NCI-H82 treated with DMSO at 0.1 percent for 48 hours (cell line): ENCODE measurements at regions not wholly inside any gene's neighbourhood (a gene's known extent, or its start where the extent isn't known, plus 50 kb on each side); places are given as distances from the start of the nearest gene placed in this dataset.
A peak's percentile ranks its signal among the peaks of the same experiment; 100 is the strongest.
"Not testable (repeated sequence)": the region's sequence is repeated elsewhere in the genome, so short reads cannot be mapped to it uniquely, and the experiment has no call there.

Source experiments
- DNase-seq: peaks from one replicate; lab custom pipeline; 2025; ENCODE audit not compliant: unreplicated experiment; lab: John Stamatoyannopoulos, UW

DNA sequence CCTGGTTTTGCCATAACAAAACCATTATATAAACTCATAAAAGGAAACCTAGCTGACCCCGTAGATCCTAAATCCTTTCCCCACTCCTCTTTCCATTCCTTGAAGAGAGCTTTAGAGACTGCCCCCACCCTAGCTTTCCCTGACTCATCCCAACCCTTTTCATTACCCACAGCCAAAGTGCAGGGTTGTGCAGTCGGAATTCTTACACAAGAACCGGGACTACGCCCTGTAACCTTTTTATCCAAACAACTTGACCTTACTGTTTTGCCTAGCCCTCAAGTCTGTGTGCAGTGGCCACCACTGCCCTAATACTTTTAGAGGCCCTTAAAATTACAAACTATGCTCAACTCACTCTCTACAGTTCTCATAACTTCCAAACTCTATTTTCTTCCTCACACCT lies 116.0 kb upstream of the PTPN13 start:
- not testable (repeated sequence) for DNase-seq

DNA sequence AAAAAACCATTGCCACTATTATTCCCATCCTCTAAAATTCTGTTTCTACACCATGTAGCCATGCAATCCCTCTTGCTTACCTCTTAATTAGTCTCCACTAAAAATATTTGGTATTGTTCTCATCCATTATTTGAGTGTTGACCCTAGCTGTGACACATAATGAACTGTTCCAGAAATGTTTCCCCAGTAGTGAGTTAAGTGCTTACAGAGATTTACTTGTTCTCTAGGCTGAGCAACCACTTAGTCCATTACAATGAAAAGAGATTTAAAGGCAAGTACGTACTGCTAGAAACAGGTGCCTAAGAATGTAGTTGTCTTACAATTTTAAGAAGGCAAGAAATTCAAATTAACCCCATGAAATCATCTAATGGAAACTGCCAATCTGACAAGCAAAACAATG lies 112.7 kb upstream of the PTPN13 start:
- DNase-seq: no peak

DNA sequence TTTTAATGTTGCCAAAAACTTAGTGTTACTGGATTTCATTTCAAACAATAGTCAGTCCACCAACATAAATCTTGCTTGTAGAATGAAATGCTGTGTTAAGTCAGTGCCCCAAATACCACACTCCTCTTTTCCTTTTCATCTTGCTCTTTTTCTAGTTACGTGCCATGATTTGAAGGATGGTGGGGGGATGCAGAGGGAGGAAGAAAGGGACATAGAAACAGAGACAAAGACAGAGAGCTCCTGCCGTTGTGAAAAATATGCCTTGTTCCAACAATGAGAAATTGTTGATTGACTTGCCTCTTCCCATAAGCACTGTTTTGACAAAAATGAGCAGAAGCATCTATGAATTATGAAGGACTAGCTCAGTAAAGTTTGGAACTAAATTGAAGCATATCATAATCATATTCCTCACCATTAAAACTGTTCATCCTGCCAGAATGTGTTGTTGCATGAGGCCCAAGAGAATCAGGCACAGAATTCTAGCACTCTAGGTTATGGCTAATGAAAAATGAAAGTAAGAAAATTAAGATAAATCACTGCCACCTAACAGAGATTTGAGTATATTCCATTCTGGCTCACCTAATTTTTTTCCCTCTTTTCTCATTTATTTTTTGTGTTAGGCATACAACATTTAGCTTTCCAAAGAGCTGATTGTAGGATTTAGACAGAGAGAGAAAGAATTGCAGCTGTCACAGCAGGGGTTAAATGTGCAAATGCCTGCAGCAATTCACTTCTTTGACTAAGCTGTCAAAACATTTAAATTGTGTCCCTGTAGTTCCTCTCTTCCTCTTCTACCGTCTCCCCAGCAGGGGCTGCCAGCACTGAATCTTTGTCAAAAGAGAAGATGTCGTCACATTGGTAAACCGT lies 111.6 kb upstream of the PTPN13 start:
- no peak for DNase-seq

DNA sequence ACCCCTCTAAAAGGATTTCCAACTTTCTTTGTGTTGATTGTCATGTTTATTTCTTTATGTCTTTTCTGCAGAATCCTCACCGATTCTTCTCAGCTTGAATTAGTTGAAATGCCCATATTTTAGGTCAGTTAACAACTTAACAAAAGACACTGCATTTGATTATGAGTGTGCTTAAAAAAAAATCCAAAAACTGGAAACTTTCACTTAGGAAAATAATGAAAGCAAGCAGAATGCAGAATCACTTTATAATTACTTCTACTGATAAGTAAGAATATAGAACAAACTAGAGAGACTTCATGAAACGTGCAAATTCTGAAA lies 111.0 kb upstream of the PTPN13 start:
- DNase-seq: no peak

DNA sequence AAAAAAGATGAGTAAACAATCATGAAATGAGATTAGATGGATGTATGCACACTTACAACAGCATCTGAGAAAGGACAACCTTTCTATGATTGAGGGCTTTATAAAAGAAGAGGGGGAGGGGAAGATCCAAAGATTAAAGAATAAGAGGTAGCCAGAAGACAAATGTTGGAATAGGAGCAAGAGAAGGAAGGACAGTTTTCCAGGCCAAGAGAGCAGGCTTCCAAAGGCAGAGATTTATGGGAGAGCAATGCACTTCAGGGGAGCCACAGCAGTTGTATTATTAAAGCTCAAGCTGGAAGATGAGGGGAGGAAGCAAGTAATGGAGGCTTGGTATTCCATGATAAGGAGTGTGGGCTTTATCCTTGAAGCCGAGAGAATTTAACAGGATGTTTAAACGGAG lies 110.3 kb upstream of the PTPN13 start:
- DNase-seq: no peak

DNA sequence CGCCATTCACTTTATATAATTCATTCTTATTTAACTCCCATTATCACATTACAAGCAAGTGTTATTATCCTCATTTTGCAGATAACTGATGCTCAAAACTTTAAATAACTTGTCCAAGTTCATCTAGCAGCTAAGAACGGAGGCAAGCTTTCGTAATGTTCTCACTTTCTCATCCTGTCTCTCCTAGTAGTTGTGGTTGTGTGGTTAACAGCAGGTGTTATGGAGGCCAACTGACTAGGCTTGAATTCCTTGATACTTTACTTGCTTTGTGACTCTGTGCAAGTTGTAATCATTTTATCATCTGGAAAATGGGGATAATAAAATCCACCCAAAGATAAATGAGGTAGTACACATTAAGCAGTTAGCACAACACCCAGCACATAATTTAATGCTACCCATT lies 109.9 kb upstream of the PTPN13 start:
- no peak for DNase-seq

DNA sequence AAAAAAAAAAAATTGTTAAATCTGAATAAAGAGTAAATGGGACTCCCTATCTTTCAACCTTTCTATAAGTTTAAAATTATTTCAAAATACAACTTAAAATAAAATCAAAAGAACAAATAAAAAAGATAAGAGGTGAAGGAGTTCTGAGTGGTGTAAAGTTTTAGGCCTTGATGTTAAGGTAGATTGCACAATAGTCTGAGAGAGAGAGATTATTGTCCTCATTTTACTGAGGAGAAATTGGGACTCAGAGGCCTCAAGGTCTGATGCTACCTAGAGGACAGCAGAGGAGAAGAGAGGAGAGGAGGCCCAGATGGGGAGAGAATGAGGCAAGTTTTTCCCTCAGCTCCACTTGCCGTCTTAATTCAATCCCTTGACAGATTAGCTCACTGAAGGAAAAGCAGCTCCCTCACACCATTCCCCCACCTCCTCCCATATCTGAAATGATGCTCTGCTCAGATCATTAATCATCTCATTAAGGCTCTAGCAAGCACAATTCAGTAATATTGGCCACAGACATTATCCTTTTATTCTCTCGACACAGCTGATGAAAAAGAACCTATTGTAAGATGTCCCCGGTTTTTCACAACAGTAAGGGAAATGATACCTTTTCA lies 106.3 kb upstream of the PTPN13 start:
- no peak for DNase-seq

DNA sequence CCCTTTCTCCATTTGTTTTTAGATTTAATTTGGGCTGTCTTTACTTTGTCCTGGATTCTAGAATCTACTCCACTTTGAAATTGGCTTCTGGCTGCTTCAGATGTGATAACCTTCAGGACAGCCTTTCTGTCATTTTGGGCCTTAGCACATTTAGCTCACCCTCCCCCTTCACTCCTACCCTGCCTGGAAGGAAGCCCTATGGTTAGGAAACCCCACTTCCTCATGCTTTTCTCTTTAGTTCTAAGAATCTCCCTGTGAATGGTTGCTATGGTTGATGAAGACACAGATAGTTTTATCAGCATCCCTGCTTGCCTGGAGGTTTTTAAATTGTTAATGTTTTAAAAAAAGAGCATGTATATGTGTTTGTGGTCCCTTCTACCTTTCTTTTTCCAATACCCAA lies 100.7 kb upstream of the PTPN13 start:
- DNase-seq: no peak

DNA sequence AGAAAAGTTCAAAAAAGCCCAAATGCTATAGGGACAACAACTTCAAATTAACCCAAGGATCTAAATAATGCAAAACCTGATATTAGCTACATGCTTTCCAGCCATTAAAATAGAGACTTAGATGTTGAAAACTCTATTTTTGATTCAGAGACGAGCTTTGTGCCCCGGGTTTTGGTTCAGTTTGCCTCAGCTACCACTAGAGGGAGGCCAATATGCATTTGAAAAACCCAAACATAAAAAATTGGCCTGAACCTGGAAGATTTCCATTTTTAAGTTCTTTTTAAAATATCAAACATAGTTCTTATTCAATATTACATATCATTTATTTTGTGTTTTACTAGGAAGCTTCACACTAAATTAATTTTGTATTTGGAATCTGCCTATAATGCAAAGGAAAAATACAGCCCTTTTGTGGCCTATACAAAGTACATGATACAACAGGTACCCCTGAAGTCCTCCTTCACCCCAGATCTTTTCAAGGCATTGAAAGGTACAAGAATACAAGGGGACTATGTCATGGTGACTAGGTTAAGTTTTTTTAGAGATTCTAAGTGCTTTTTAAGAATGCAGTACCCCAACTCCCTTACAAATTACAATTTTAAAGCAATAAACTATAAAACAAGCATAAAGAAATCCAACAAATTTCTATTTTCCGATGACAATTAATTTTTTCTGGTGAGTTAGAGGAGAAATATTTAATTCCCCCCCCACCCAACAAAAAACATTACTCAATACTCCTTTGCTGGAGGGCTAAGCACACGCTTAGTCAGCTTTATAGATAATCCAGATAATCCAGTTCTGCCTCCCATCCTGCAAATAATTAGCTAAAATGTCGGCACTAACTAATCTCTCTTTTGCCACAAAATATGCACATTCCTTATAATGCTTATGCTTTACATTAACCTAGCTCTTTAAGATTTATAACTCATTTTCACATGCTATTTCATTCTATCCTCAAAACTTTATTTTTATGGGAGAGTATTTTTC lies 97.7 kb upstream of the PTPN13 start:
- peak; percentile 53 for DNase-seq

DNA sequence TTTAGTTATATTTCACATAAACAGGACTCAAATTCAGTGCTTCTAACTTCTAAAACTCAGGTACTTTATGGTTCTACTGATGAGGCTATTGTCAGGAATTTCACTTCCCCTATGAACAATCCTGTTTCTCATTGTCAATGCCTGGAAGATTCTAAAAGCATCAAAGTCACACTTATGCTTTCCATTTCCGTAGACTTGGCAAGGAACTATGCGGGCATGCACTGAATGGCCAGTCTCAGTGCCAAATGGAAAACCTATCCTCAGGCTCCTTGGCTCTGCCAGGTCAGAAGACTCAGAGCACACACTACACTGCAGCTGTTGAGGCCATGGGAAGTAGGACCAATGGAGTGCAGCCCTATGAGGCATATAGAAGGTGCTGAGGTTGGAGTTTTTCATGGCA lies 97.0 kb upstream of the PTPN13 start:
- no peak for DNase-seq

DNA sequence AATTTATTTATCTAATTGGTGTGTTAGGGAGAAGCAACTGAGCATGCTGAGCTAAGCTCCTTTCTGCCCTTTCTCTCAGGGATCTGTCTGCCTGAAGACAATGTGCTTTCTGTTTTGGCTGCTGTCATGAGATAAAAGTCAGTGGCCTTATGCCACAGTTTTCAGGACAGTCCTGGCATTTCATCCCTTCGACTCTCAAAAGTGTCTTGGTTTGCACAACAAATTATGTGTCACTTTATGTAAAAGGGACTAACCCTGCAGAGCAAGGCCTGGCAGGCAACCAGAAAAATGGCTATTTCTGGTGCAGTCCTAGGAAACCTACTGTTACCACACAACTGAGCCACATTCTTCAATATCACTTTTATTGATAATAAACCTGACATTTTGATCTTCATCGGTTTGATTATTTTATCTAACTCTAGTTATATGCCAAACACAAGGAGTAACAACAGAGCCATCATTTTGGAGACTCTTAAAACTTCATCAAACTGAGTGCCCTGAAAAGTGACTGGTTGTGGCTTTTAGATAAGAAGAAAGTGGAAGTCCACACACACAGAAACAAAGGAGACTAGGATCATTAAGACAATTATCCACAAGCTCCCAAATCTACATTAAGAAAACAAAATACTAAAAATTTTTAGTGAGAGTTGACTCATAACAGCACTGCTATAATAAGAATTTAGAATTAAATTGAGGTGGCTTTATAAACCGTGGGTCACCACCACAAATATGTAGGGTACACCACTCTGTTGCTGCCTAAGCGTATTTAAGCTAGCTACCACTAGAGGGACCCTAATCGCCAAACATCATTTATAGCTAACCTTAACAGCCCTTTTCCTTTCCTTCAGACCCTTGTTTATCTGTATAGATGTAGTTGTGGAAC lies 95.9 kb upstream of the PTPN13 start:
- peak; percentile 67 for DNase-seq

DNA sequence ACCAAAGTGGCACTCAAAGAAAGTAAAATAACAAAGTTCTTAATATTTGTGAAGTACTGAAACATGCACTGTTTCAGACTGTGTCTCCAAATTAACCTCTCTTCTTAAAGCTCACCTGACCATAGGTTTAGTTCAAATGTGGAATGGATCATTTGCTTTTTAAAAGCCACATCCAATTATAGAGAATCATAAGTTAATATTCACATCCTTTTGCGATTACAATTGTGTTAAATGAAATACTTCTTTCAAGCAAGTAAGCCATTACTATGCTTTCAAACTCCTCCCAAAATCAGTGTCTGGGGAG lies 95.3 kb upstream of the PTPN13 start:
- no peak for DNase-seq

DNA sequence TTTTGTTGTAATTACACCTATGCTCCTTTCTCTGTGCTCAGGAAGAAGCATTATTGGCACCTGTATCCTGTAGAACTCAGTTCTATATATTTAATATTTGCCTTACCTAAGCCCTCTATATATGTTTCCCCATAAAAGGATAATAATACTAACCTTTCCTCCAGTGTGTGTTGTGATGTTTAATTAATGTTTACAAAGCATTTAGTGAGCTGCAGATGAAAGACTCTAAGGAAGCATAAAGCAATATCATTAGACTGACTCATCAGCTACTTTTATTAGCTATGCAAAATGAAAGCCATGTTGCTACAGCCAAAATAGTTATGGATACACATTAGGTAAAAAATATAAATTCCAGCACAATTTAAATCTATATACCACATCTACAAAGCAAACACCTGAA lies 93.6 kb upstream of the PTPN13 start:
- DNase-seq: no peak

DNA sequence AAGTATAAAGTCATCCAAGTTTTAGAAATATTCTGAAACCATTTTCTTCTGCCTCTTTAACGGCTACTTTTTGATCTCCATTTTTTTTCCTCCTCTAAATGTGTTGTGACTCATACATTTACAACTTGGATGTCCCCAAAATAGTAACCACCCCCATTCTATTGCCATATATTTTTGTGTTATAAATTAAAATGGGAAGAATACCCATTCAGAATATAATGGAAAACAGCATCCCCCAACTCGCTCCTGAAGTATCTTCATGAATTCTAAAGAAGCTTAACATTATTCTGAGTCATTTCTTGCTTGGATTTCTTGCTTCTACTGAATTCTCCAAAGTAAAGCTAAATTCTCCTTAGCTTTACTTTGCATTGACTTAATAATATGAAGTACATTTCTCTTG lies 92.0 kb upstream of the PTPN13 start:
- no peak for DNase-seq

DNA sequence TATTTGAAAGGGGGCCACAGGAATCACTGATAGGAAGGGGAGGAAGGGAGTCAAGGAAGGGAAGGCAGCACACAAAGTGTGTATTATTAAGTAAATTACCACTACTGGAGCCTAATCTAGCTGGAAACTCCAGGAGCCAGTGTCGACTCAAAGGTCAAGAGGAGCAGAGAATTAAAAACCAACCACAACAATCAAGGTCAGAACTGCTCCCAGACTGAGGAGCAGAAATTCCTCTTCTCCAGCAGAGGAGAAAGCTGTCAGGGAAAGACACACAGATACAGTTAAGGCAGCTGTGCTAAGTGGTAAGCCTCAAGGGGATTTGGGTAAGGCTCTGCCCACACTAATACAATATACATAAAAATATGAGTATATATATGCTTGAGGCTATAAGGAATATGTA lies 87.5 kb upstream of the PTPN13 start:
- DNase-seq: no peak

DNA sequence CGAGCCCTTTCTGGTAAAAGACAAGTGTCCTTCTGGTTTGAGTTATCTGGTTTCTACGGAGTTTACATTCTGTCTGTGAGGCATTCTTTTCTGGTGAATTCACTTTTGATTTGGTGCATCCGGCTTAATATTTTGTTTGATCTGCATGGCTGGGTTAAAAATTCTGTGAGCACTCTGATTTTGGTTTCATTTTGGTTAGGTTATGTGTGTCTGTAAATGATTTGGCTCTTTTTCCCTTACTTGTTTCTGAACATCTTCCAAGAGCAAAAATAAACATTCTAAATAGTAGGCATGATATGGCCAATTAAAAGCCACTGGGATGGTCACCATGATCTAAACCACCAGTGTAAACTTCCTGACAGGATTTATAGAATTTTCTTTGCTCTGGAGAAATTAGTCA lies 85.7 kb upstream of the PTPN13 start:
- no peak for DNase-seq

DNA sequence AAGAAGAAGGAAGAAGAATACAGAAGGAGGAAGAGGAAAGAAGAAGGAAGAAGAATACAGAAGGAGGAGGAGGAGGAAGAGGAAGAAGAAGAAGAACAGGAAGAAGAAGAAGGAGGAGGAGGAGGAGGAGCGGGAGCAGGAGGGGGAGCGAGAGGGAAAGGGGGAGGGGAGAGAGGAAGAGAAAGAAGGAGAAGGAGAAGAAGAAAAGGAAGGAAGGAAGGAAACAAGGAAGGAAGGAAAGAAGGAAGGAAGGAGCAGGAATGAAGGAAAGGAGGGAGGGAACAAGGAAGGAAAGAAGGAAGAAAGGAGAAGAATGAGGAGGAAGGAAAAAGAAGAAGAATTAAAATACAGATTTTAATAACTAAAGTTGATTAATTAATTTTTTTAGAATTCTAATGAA lies 82.5 kb upstream of the PTPN13 start:
- no peak for DNase-seq

DNA sequence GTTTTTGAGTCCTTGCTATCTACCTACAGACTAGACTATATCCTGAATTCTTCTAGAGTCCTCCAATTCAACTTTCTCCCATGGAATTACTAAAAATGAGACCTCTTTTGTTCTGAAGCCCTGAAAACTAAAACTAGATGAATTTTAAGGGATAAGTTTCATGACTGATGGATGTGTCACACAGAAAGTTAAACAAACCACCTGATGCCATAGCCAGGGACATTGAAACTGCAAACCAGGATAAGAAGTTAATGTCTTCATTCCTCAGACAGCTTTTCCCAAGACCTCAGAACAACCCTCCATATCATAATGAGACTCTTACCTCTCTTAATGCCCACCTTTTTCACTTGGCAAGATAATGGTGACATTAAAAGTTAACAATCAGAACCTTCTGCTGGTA lies 81.5 kb upstream of the PTPN13 start:
- no peak for DNase-seq

DNA sequence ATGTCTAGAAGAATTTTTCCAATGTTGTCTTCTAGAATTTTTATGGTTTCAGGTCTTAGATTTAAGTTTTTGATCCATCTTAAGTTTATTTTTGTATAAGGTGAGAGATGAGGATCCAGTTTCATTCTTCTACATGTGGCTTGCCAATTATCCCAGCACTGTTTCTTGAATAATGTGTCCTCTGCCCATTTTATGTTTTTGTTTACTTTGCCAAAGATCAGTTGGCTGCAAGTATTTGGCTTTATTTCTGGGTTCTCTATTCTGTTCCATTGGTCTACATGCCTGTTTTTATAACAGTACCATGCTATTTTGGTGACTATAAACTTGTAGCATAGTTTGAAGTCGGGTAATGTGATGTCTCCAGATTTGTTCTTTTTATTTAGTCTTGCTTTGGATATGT lies 78.2 kb upstream of the PTPN13 start:
- DNase-seq: not testable (repeated sequence)

DNA sequence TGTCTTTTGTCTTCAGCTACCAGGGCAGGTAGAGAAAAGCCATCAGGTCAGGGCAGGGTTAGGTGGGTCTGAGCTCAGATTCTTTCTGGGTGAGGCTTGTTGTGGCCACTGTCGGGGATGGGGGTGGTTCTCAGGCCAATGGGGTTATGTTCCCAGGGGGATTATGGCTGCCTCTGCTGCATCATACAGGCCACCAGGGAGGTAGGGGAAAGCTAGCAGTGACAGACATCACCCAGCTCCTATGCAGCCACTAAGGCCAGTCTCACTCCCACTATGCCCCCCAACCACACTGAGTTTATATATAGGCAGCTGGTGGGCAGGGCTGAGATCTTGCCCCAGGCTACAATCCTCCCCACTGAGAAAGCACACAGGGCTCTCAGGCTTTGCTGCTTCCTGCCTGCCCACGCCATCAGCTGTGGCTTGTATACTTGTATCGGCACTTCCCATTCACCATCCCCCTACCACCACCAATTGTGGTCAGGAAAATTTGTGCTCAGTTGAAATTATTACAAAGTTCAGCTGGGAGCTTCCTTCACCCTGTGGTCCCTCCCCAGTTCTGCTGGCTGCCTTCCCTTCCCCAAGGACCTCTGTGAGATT lies 72.6 kb upstream of the PTPN13 start:
- DNase-seq: no peak

DNA sequence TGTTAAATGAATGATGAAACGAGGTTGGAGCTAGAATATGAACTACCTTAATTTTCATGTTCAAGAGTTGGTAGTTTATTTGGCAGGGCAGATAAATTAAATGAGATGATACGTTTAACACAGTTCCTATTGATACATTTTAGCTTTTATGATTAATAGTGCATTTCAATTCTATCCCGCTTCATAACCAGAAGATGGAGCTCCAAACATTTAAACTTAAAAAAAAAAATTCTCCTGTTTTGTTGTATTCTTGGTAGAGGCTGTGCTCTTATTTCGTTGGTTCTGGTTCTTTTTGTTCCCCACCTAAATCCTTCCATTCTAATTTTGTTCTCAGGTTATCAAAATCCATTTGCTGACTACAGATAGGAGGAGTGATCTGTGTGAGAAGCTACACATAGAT lies 71.8 kb upstream of the PTPN13 start:
- DNase-seq: no peak
